Prostate gland (tissue), 2 donors: ENCODE measurements at regions not wholly inside any gene's neighbourhood (a gene's known extent, or its start where the extent isn't known, plus 50 kb on each side); places are given as distances from the start of the nearest gene placed in this dataset.
"Not testable (repeated sequence)": the region's sequence is repeated elsewhere in the genome, so short reads cannot be mapped to it uniquely, and the experiment has no call there.

Source experiments
- DNase-seq: peaks from one replicate; pipeline ENCODE4 v3.0.0-alpha.2; 2019; ENCODE audit warnings: low spot score
- H3K27ac ChIP-seq, 2 donors: fragments of 200-600 bp; sonication (generic); 2 replicates each; pipeline ENCODE4 v1.5.1; 2017 to 2019
- H3K27me3 ChIP-seq: fragments of 200-600 bp; sonication (generic); replicated peaks from 2 replicates; pipeline ENCODE4 v1.5.1; 2019; ENCODE audit not compliant: insufficient read depth
- H3K36me3 ChIP-seq, 2 donors: fragments of 200-600 bp; sonication (generic); 1 replicate in 1 of 2; 2 replicates in 1 of 2; pipeline versions ENCODE4 v1.5.1 to v1.8.1; 2017 to 2019
- H3K4me1 ChIP-seq: fragments of 200-600 bp; sonication (generic); replicated peaks from 2 replicates; pipeline ENCODE4 v1.5.1; 2019
- H3K4me3 ChIP-seq, 2 donors: fragments of 200-600 bp; sonication (generic); 2 replicates each; pipeline ENCODE4 v1.5.1; 2017 to 2019
- H3K9me3 ChIP-seq: fragments of 200-600 bp; sonication (generic); 2 replicates; pipeline ENCODE4 v1.5.1; 2017
- POLR2A ChIP-seq: fragments of 450-650 bp; IDR thresholded peaks from one replicate; pipeline ENCODE4 v1.6.1; 2016; ENCODE audit warnings: antibody characterized with exemption, mild to moderate bottlenecking
- POLR2AphosphoS5 ChIP-seq: sonication (generic); formaldehyde crosslinking; IDR thresholded peaks from one replicate; pipeline ENCODE4 v1.6.1; 2017; ENCODE audit warnings: antibody characterized with exemption
- WGBS: methylation state at CpG from one replicate; pipeline ENCODE4 v1.1.5; 2018; 5-methylcytosine and 5-hydroxymethylcytosine counted together
- intact Hi-C: fragments of 100-400 bp; cut with DNase I; formaldehyde crosslinking; loops from one replicate; pipeline ENCODE4 v1.14.2; 2022
- TF ChIP-seq, protein P1 (sequence below), 4 experiments: fragments of 200-600 bp in 2 of 4; fragments of 450-650 bp in 2 of 4; sonication (generic) in 2 of 4; IDR thresholded peaks; 1 replicate in 3 of 4; 2 replicates in 1 of 4; pipeline ENCODE4 v1.5.1; 2016 to 2019; ENCODE audit warnings: antibody characterized with exemption in 4 of 4, mild to moderate bottlenecking in 2 of 4, moderate library complexity in 2 of 4

DNA sequence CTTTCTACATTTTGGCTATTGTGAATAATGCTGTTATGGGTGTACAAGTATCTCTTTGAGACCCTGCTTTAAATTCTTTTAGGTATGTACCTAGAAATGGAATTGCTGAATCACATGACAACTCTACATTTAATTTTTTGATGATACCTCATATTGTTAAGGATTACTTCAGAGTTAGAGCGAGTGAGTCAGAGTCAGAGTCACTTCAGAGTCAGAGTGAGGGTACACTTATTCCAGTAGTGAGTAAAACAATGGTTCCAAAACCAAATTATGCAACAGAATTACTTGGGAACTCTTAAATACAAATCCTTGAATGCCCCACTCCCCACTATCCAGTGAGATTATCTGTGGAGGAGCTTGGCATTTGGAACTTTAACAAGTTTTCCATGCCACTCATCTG is 50.3 kb upstream of the SNRK start:
- no peaks in the 10 kb centered on the region for H3K4me1 ChIP-seq
- WGBS: 93% methylated on average over 1 of the region's 1 CpG
- DNase-seq: no peak
- H3K4me3 ChIP-seq: no peak overlapping the region
- intact Hi-C loops: no loop called here
- no peaks in the 10 kb centered on the region for H3K27me3 ChIP-seq
- no peaks in the 10 kb centered on the region for H3K36me3 ChIP-seq
- TF ChIP-seq POLR2A (no peak), POLR2AphosphoS5 (no peak)
- TF ChIP-seq, protein P1, sequence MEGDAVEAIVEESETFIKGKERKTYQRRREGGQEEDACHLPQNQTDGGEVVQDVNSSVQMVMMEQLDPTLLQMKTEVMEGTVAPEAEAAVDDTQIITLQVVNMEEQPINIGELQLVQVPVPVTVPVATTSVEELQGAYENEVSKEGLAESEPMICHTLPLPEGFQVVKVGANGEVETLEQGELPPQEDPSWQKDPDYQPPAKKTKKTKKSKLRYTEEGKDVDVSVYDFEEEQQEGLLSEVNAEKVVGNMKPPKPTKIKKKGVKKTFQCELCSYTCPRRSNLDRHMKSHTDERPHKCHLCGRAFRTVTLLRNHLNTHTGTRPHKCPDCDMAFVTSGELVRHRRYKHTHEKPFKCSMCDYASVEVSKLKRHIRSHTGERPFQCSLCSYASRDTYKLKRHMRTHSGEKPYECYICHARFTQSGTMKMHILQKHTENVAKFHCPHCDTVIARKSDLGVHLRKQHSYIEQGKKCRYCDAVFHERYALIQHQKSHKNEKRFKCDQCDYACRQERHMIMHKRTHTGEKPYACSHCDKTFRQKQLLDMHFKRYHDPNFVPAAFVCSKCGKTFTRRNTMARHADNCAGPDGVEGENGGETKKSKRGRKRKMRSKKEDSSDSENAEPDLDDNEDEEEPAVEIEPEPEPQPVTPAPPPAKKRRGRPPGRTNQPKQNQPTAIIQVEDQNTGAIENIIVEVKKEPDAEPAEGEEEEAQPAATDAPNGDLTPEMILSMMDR (IDR thresholded peaks at IDR 0.05): no peak
- no peak overlapping the region for H3K27ac ChIP-seq
- no peaks in the 10 kb centered on the region for H3K9me3 ChIP-seq

DNA sequence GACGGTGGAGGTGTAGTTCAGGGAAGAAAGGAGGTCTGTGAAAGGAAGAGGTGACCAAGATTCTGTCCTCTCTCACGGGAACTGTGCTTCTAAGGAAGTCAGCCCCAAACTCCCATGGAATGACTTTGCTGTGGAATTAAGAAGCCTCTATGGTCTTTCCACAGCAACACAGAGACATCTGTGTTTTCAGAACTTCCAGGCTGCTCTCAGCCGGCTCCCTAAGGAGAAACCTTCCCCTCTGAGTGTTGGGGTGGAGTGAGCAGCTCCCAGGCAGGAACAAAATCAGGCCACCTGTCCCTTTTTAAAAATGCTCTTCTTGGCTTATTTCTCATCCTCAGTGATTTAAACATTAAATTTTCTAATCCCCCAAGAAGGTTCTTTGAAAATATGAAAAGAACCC is 53.3 kb upstream of the SNRK start:
- Histone ChIP-seq H3K4me3 (no peak overlapping the region), H3K27ac (no peak overlapping the region), H3K4me1 (no peaks in the 10 kb centered on the region), H3K27me3 (no peaks in the 10 kb centered on the region), H3K36me3 (no peaks in the 10 kb centered on the region), H3K9me3 (no peaks in the 10 kb centered on the region)
- no peak for DNase-seq
- WGBS: 70% methylated on average over 3 of the region's 3 CpGs
- TF ChIP-seq POLR2AphosphoS5 (no peak), POLR2A (no peak)
- TF ChIP-seq, protein P1 (IDR thresholded peaks at IDR 0.05): no peak
- intact Hi-C loops: no loop called here

DNA sequence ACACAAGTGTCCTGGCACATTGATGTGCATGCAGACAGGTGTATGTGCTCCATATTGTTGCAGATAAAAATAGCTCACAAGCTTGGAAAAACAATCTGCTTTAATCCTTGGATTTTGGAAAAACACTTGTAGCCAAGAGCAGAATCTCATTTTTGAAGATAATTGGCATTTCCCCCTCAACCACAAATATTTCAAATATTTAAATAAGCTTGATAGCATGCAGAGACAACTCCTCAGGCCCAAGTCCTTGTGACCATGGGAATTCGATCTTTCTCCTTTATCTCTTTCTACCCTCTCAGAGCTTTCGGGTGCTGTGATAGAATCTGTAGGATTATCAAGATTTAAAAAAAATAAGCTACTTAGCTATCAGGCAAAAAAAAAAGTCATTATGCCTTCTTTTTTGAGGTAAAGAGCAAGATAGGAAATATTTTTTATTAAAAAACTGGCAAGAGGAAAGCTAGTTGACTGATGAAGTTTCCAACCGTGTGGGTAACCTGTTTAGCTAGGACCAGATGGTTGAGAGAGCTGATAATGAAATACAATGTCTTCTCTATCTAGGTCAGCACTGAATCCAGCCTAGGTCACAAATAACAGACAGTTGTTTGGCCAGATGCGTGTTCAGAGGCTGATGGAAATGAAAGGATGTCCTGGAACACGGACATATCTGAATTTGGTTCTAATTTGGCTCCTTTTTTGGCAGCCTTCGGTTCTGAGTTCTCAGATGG is 54.9 kb upstream of the SNRK start:
- 54% methylated on average over 6 of the region's 6 CpGs for WGBS
- no peak for DNase-seq
- no peaks in the 10 kb centered on the region for H3K27me3 ChIP-seq
- H3K27ac ChIP-seq: no peak overlapping the region
- H3K9me3 ChIP-seq: no peaks in the 10 kb centered on the region
- no peaks in the 10 kb centered on the region for H3K4me1 ChIP-seq
- TF ChIP-seq, protein P1 (IDR thresholded peaks at IDR 0.05): no peak
- TF ChIP-seq POLR2A (no peak), POLR2AphosphoS5 (no peak)
- intact Hi-C loops: no loop called here
- no peaks in the 10 kb centered on the region for H3K36me3 ChIP-seq
- no peak overlapping the region for H3K4me3 ChIP-seq

DNA sequence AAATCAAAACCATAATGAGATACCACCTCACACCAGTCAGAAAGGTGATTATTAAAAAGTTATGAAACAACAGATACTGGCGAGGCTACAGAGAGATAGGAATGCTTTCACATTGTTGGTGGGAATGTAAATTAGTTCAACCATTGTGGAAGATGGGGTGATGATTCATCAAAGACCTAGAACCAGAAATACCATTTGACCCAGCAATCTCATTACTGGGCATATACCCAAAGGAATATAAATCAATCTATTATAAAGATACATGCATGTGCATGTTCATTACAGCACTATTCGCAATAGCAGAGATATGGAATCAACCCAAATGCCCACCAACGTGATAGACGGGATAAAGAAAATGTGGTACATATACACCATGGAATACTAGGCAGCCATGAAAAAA is 56.5 kb upstream of the SNRK start:
- H3K9me3 ChIP-seq, intact Hi-C loops, H3K4me3 ChIP-seq, H3K4me1 ChIP-seq, DNase-seq, H3K27ac ChIP-seq, H3K36me3 ChIP-seq, H3K27me3 ChIP-seq: not testable (repeated sequence)
- WGBS: 84% methylated on average over 4 of the region's 4 CpGs

DNA sequence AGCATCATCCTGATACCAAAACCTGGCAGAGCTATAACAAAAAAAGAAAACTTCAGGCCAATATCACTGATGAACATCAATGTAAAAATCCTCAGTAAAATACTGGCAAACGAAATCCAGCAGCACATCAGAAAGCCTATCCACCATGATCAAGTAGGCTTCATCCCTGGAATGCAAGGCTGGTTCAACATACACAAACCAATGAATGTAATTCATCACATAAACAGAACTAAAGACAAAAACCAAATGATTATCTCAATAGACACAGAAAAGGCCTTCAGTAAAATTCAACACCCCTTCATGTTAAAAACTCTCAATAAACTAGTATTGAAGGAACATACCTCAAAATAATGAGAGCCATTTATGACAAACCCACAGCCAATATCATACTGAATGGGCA is 58.7 kb upstream of the SNRK start:
- H3K4me3 ChIP-seq, H3K27me3 ChIP-seq, intact Hi-C loops, H3K4me1 ChIP-seq, H3K27ac ChIP-seq, H3K36me3 ChIP-seq, H3K9me3 ChIP-seq, DNase-seq: not testable (repeated sequence)
- WGBS: 81% methylated on average over 1 of the region's 1 CpG

DNA sequence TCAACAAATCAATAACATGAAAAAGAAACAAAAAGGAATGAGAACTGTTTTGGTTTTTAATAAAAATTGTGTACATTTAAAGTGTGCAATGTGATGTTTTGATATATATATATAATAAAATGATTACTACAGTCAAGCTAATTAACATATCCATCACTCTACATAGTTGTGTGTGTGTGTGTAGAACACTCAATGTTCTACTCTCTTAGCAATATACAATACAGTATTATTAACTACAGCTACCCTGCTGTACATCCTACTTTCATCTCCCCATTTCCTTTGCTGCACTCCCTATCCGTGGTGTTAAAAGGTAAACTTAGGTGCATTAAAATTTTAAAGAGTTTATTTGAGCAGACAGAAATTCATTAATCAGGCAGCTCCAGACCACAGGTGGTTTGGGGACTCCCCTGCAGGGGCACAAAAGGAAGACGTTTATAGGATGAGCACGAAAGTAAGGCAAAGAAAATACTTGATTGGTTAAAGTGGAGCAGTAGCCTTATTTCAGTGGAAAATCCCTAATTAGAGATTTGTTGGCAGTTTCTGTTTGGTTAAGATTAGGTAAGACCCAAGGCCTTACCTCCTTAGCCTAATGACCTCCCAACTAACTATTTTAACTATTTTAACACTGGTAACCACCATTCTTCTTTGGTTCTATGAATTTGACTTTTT is 61.8 kb upstream of the SNRK start:
- no peaks in the 10 kb centered on the region for H3K4me1 ChIP-seq
- TF ChIP-seq POLR2A: no peak
- TF ChIP-seq, protein P1 (IDR thresholded peaks at IDR 0.05): no peak
- no peak for TF ChIP-seq POLR2AphosphoS5
- 42% methylated on average over 3 of the region's 3 CpGs for WGBS
- no peak overlapping the region for H3K4me3 ChIP-seq
- no peak for DNase-seq
- H3K9me3 ChIP-seq: no peaks in the 10 kb centered on the region
- intact Hi-C loops: no loop called here
- no peaks in the 10 kb centered on the region for H3K27me3 ChIP-seq
- no peak overlapping the region for H3K27ac ChIP-seq
- no peaks in the 10 kb centered on the region for H3K36me3 ChIP-seq
